Gastroesophageal sphincter (tissue), 4 donors: ENCODE measurements at regions not wholly inside any gene's neighbourhood (a gene's known extent, or its start where the extent isn't known, plus 50 kb on each side); places are given as distances from the start of the nearest gene placed in this dataset.

Experiments used
- ATAC-seq: fragments of 150-250 bp; one replicate; pipeline ENCODE4 v1.9.1; 2016; ENCODE audit warnings: mild to moderate bottlenecking, moderate library complexity
- H3K27ac ChIP-seq, 4 donors: fragments of 200-600 bp; sonication (generic) in 3 of 4; 1 replicate in 3 of 4; 2 replicates in 1 of 4; pipeline ENCODE4 v1.5.1; 2016 to 2019
- H3K27me3 ChIP-seq: fragments of 200-600 bp; sonication (generic); one replicate; pipeline ENCODE4 v1.5.1; 2019
- H3K36me3 ChIP-seq, 2 donors: fragments of 200-600 bp; sonication (generic); one replicate each; pipeline ENCODE4 v1.5.1; 2019; ENCODE audit warnings: control low read depth in 1 of 2
- H3K4me1 ChIP-seq, 3 donors: fragments of 200-600 bp; sonication (generic); 1 replicate in 2 of 3; 2 replicates in 1 of 3; pipeline ENCODE4 v1.5.1; 2016 to 2019; ENCODE audit warnings: control low read depth in 2 of 3
- H3K4me3 ChIP-seq, 2 donors: fragments of 200-600 bp; sonication (generic); one replicate each; pipeline ENCODE4 v1.5.1; 2019; ENCODE audit warnings: mild to moderate bottlenecking in 1 of 2, moderate library complexity in 1 of 2
- H3K9me3 ChIP-seq, 3 donors: fragments of 200-600 bp; sonication (generic); one replicate each; pipeline ENCODE4 v1.5.1; 2017 to 2019; ENCODE audit warnings: control low read depth in 2 of 3
- CTCF ChIP-seq, 4 experiments: fragments of 200-600 bp in 2 of 4; fragments of 450-650 bp in 2 of 4; sonication (generic) in 1 of 4; IDR thresholded peaks; one replicate each; pipeline ENCODE4 v1.5.1; 2017 to 2019; ENCODE audit warnings: antibody characterized with exemption in 4 of 4, mild to moderate bottlenecking in 2 of 4, moderate library complexity in 2 of 4
- EP300 ChIP-seq: sonication (generic); formaldehyde crosslinking; IDR thresholded peaks from one replicate; pipeline ENCODE4 v1.6.1; 2017; ENCODE audit warnings: antibody characterized with exemption, mild to moderate bottlenecking
- POLR2A ChIP-seq, 2 donors: fragments of 450-650 bp; IDR thresholded peaks; one replicate each; pipeline ENCODE4 v1.6.1; 2017; ENCODE audit warnings: antibody characterized with exemption in 2 of 2, mild to moderate bottlenecking in 2 of 2, moderate library complexity in 1 of 2
- POLR2AphosphoS5 ChIP-seq: sonication (generic); formaldehyde crosslinking; IDR thresholded peaks from one replicate; pipeline ENCODE4 v1.6.1; 2017; ENCODE audit warnings: antibody characterized with exemption
- WGBS, 2 donors: methylation state at CpG; one replicate each; pipeline ENCODE4 v1.1.5; 2018; ENCODE audit warnings: low coverage in 1 of 2; 5-methylcytosine and 5-hydroxymethylcytosine counted together

GRCh38 chr11:26045082-26045481, 286.8 kb upstream of the ANO3 start:
- Histone ChIP-seq H3K9me3 (no peaks in the 10 kb centered on the region), H3K27me3 (no peaks in the 10 kb centered on the region), H3K4me1 (peaks cover 0 to 10% (median 0%) of the 10 kb centered on the region in 3 donors), H3K36me3 (no peaks in the 10 kb centered on the region), H3K4me3 (no peak overlapping the region), H3K27ac (no peak overlapping the region)
- no peak for TF ChIP-seq POLR2AphosphoS5
- no peak for ATAC-seq

- peak overlapping the region in 1 of 4 donors; percentile 28 for H3K27ac ChIP-seq
- WGBS, 2 donors = 60 to 67% methylated on average over 2 to 3 of the region's 3 CpGs
- ATAC-seq = peak; percentile 41
These were observed 283.7 kb upstream of the ANO3 start for GRCh38 chr11:26048271-26048670.

GRCh38 chr11:26053966-26054365, 278.0 kb upstream of the ANO3 start:
- Histone ChIP-seq H3K36me3 (no peaks in the 10 kb centered on the region), H3K27me3 (no peaks in the 10 kb centered on the region), H3K4me1 (no peaks in the 10 kb centered on the region), H3K9me3 (no peaks in the 10 kb centered on the region), H3K4me3 (no peak overlapping the region), H3K27ac (no peak overlapping the region)
- ATAC-seq = no peak
- TF ChIP-seq POLR2A (IDR thresholded peaks at IDR 0.05) (no peak), POLR2AphosphoS5 (no peak)
- WGBS, 2 donors = 41 to 52% methylated on average over 1 of the region's 1 CpG

More at GRCh38 chr11:26048271-26048670, 283.7 kb upstream of the ANO3 start:
- Histone ChIP-seq H3K36me3 (no peaks in the 10 kb centered on the region), H3K4me1 (peaks cover 0 to 10% (median 0%) of the 10 kb centered on the region in 3 donors), H3K4me3 (no peak overlapping the region), H3K27me3 (no peaks in the 10 kb centered on the region), H3K9me3 (no peaks in the 10 kb centered on the region)
- TF ChIP-seq EP300 (no peak), POLR2AphosphoS5 (no peak), CTCF (IDR thresholded peaks at IDR 0.05) (no peak)

- Histone ChIP-seq H3K27me3 (no peaks in the 10 kb centered on the region), H3K4me3 (no peak overlapping the region), H3K9me3 (no peaks in the 10 kb centered on the region), H3K36me3 (no peaks in the 10 kb centered on the region), H3K27ac (no peak overlapping the region), H3K4me1 (no peaks in the 10 kb centered on the region)
- no peak for ATAC-seq
- 16 to 22% methylated on average over 1 of the region's 1 CpG for WGBS, 2 donors
- TF ChIP-seq POLR2AphosphoS5 (no peak), POLR2A (IDR thresholded peaks at IDR 0.05) (no peak), EP300 (no peak), CTCF (IDR thresholded peaks at IDR 0.05) (no peak)
These were observed 269.3 kb upstream of the ANO3 start for GRCh38 chr11:26062660-26063059.

GRCh38 chr11:26063915-26064314, 268.0 kb upstream of the ANO3 start:
- H3K4me1 ChIP-seq = no peaks in the 10 kb centered on the region
- no peak overlapping the region for H3K4me3 ChIP-seq
- no peaks in the 10 kb centered on the region for H3K36me3 ChIP-seq
- no peaks in the 10 kb centered on the region for H3K27me3 ChIP-seq
- TF ChIP-seq POLR2A (IDR thresholded peaks at IDR 0.05) (no peak), EP300 (no peak), POLR2AphosphoS5 (no peak), CTCF (IDR thresholded peaks at IDR 0.05) (no peak)
- H3K9me3 ChIP-seq = no peaks in the 10 kb centered on the region
- ATAC-seq = no peak
- no peak overlapping the region for H3K27ac ChIP-seq

GRCh38 chr11:26065944-26066343, 266.0 kb upstream of the ANO3 start:
- ATAC-seq = no peak
- Histone ChIP-seq H3K9me3 (no peaks in the 10 kb centered on the region), H3K4me3 (no peak overlapping the region), H3K36me3 (no peaks in the 10 kb centered on the region), H3K27ac (no peak overlapping the region), H3K27me3 (no peaks in the 10 kb centered on the region), H3K4me1 (no peaks in the 10 kb centered on the region)
- WGBS, 2 donors = 36 to 77% methylated on average over 1 of the region's 1 CpG
- TF ChIP-seq POLR2AphosphoS5 (no peak), EP300 (no peak), CTCF (IDR thresholded peaks at IDR 0.05) (no peak), POLR2A (IDR thresholded peaks at IDR 0.05) (no peak)
